DOHH2 (cell line): ENCODE measurements at regions not wholly inside any gene's neighbourhood (a gene's known extent, or its start where the extent isn't known, plus 50 kb on each side); places are given as distances from the start of the nearest gene placed in this dataset.
"Not testable (repeated sequence)": the region's sequence is repeated elsewhere in the genome, so short reads cannot be mapped to it uniquely, and the experiment has no call there.

Source experiments
- CTCF ChIP-seq: fragments of 200-600 bp; sonication (generic); IDR thresholded peaks from one replicate; pipeline ENCODE4 v1.5.1; 2014; ENCODE audit warnings: antibody characterized with exemption, mild to moderate bottlenecking, low read depth, low read length; ENCODE audit not compliant: poor library complexity, severe bottlenecking
- EZH2phosphoT487 ChIP-seq: fragments of 200-600 bp; sonication (generic); IDR thresholded peaks from 2 replicates; pipeline ENCODE4 v1.6.1; 2017; ENCODE audit warnings: borderline replicate concordance, mild to moderate bottlenecking, antibody characterized with exemption, low read length, moderate library complexity, mixed read lengths

GRCh38 chr6:27796736-27797481 lies 115.3 kb downstream of the OR2B2 start:
- not testable (repeated sequence) for TF ChIP-seq CTCF, EZH2phosphoT487
